Left hindlimb (tissue), 1 donor: ENCODE measurements at regions not wholly inside any gene's neighbourhood (a gene's known extent, or its start where the extent isn't known, plus 50 kb on each side); places are given as distances from the start of the nearest gene placed in this dataset.
"Not testable (repeated sequence)": the region's sequence is repeated elsewhere in the genome, so short reads cannot be mapped to it uniquely, and the experiment has no call there.

Experiments used
- DNase-seq: peaks from one replicate; pipeline ENCODE4 v3.0.0-alpha.2; 2018

- DNase-seq, result no peak
Measured at GRCh38 chr3:153567556-153567955, 405.5 kb downstream of the RAP2B start.

- DNase-seq, result not testable (repeated sequence)
Measured at GRCh38 chr3:153570481-153570880, 408.5 kb downstream of the RAP2B start.

- no peak for DNase-seq
Measured at GRCh38 chr3:153572165-153572564, 410.1 kb downstream of the RAP2B start.

- no peak for DNase-seq
Measured at GRCh38 chr3:153572654-153573053, 410.6 kb downstream of the RAP2B start.

GRCh38 chr3:153573481-153573880, 411.5 kb downstream of the RAP2B start:
- DNase-seq, result no peak

GRCh38 chr3:153574445-153574844, 412.4 kb downstream of the RAP2B start:
- DNase-seq, result no peak

- DNase-seq, result no peak
Measured at GRCh38 chr3:153577059-153577736, 415.2 kb downstream of the RAP2B start.

GRCh38 chr3:153578046-153578445, 416.0 kb downstream of the RAP2B start:
- no peak for DNase-seq

- DNase-seq, result no peak
Measured at GRCh38 chr3:153590051-153590450, 428.0 kb downstream of the RAP2B start.

GRCh38 chr3:153591561-153592245, 429.7 kb downstream of the RAP2B start:
- DNase-seq, result no peak

- no peak for DNase-seq
Measured at GRCh38 chr3:153595186-153595815, 433.3 kb downstream of the RAP2B start.

GRCh38 chr3:153596401-153596800, 434.4 kb downstream of the RAP2B start:
- DNase-seq, result no peak

- DNase-seq, result peak; percentile 45
Measured at GRCh38 chr3:153599685-153600084, 437.7 kb downstream of the RAP2B start.

GRCh38 chr3:153600896-153601295, 438.9 kb downstream of the RAP2B start:
- DNase-seq, result no peak

GRCh38 chr3:153601374-153601853, 439.4 kb downstream of the RAP2B start:
- no peak for DNase-seq

- no peak for DNase-seq
Measured at GRCh38 chr3:153602801-153603200, 440.8 kb downstream of the RAP2B start.

- no peak for DNase-seq
Measured at GRCh38 chr3:153614140-153614539, 452.1 kb downstream of the RAP2B start.

- DNase-seq, result no peak
Measured at GRCh38 chr3:153614563-153614962, 452.5 kb downstream of the RAP2B start.

GRCh38 chr3:153615863-153616262, 453.8 kb downstream of the RAP2B start:
- DNase-seq, result no peak

- no peak for DNase-seq
Measured at GRCh38 chr3:153617463-153617862, 455.4 kb downstream of the RAP2B start.

GRCh38 chr3:153618176-153618575, 456.1 kb downstream of the RAP2B start:
- DNase-seq, result no peak

GRCh38 chr3:153619268-153619667, 457.2 kb downstream of the RAP2B start:
- no peak for DNase-seq

- no peak for DNase-seq
Measured at GRCh38 chr3:153621953-153622352, 459.9 kb downstream of the RAP2B start.

GRCh38 chr3:153623834-153624233, 461.8 kb downstream of the RAP2B start:
- no peak for DNase-seq
